Activated CD4-positive, alpha-beta T cell treated with anti-CD3 and anti-CD28 coated beads, Interleukin-2, amount 50 U/mL, for 16 hours (primary cell): ENCODE measurements at regions not wholly inside any gene's neighbourhood (a gene's known extent, or its start where the extent isn't known, plus 50 kb on each side); places are given as distances from the start of the nearest gene placed in this dataset.
A peak's percentile ranks its signal among the peaks of the same experiment; 100 is the strongest.
"Not testable (repeated sequence)": the region's sequence is repeated elsewhere in the genome, so short reads cannot be mapped to it uniquely, and the experiment has no call there.

Experiments used
- DNase-seq: peaks from one replicate; pipeline ENCODE4 v3.0.0-alpha.2; 2020

DNA sequence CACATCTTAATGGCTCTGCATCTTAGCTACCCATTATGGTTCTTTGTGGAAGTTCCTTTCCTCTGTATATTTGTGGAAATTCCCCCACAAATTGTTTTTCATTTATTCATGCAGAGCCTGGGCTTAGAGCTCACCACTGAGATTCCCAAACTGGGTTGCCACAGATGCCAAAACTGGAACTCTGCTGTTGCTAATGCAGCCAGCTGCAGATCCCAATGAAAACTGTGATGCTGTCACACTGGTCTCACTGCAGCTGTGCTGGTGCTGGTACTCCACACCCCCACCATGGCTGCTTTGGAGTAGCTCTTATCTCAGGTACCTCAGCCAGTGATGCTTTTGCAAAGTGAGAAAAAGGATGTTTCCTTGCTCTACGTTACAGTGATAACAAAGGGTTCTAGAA is 87.7 kb downstream of the DCK start:
- no peak for DNase-seq

DNA sequence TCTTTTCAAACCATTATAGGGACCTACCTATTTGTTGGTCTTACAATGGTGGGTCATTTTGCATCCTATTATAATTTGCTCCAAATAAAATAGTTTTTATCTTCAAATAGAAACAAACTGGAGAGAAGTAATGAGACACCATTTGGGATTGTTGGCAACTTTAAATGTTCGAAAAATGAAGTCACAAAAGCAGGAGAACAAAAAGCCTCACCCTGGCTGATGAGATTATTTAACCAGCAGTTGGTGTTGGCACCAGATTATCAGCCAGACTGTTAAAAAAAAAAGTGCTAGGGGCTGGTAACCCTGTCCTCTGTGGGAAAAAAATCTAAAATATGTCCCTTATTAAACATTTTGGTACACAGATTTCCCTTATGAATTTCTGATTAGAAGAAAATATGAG is 100.3 kb downstream of the DCK start:
- DNase-seq: no peak

DNA sequence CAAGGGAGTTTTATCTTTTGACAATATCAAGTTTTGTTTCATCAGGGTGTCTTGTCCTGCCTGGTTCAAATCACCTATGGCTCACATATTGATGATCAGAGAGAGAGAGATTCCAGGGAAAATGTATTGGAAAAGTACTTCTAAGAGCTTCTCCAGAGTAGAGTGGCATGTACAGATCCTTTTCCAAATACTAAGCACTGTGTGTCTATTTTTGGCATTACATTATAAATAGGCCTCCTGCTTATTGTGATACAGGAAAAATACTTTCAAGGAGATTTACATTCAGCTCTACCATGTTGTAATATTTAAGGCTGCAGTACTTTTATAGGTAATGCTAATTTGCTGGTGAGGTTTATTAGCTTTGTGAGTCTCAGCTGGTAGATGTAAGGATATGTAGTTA is 100.8 kb downstream of the DCK start:
- no peak for DNase-seq

DNA sequence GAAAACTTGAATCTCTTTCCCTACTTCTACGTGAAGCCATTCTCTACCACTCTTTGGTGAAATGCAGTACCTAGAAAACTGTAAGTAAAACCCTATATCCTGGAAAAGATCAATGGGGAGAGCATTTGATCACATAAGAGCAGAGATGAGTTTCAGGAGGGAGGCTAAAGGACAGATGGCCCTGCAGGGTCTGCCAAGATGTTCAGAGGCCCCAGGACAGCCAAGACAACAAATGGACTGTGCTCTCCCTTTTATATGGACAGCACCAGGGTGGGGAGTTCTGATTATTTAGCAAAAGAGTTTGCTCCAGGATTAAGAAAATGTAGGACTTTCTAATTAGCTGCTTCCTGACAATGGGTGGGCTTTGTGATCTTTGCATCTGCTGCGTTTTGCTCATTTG is 101.7 kb downstream of the DCK start:
- no peak for DNase-seq

DNA sequence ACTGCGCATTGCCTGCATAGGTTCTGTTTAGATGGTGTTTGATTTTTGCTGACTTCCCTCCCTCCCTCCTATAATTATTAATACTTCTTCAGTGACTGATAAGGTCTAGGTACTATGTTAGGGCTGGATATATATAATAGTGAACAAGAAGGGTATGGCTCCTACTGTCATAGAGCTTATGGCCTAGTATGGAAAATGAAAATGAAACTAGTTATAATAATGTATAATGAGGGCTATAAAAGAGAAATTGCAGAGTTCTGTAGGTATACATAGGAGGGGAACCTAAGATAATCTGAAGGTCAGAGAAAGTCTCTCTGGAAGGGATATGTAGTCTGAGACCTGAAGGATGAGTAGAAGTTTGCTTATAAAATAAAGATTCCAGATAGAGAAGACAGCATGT is 102.1 kb downstream of the DCK start:
- DNase-seq: no peak

DNA sequence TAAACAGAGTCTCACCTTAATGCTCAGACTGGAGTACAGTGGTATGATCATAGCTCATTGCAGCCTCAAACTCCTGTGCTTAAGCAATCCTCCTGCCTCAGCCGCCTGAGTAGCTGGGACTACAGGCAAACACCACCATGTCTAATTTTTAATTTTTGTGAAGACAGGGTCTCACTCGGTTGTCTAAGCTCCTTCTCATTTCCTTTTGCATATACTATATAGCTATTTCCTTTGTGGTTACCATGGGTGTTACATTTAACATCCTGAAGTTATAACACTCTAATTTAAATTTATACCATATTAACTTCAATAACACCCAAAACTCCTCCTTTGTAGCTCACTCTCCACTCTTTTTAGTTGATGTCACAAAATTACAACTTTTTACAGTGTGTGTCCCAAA is 114.3 kb downstream of the DCK start:
- no peak for DNase-seq

DNA sequence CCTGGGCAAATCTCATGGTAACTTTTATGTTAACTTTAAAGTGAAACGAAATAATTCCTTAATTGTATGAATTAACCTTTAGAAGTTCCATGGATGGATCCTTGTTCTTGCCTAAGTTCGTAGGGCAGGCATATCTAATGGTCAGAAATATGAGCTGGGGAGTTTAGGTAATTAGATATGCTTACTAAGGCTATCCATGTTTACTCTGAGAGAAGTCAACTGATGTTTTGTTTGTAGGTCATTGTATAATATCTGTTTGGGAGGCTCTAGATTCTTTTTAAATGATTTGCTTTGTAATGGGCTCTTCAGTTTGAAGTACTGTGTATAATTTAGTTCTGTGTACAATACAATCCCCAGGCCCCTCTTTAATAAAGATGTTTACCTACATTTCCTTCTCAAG is 117.0 kb downstream of the DCK start:
- no peak for DNase-seq

DNA sequence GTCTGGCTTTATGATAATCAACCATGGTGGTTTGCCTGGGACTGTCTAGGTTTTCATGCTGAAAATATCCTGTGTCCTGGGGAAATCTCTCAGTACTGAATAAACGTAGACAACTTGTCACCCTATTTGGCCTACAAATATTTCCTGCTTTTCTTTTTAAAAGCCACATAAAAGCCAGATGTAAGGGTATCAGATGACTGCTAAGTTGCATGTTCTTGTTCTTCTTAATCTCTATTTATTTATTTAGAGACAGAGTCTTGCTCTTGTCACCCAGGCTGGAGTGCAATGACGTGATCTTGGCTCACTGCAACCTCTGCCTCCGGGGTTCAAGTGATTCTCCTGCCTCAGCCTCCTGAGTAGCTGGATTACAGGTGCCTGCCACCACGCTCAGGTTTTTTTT is 117.7 kb downstream of the DCK start:
- DNase-seq: not testable (repeated sequence)

DNA sequence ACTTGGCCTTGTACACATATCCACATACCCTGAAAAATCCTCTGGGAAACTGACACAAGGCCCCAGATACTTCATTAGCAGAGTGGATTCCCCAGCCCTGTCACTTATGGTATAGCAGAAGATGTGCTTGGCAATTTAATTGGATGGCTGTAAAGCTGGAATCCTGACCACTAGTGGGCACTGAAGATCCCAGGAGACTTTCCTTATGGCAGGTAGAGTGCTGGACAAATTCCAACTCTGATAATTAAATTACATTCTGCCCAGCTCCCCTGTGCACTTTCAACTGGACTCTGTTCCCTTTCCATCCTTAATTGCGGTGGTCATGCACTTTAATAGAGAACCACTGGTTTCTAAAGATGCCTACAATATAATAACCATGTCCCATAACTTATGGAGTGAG is 119.8 kb downstream of the DCK start:
- no peak for DNase-seq

DNA sequence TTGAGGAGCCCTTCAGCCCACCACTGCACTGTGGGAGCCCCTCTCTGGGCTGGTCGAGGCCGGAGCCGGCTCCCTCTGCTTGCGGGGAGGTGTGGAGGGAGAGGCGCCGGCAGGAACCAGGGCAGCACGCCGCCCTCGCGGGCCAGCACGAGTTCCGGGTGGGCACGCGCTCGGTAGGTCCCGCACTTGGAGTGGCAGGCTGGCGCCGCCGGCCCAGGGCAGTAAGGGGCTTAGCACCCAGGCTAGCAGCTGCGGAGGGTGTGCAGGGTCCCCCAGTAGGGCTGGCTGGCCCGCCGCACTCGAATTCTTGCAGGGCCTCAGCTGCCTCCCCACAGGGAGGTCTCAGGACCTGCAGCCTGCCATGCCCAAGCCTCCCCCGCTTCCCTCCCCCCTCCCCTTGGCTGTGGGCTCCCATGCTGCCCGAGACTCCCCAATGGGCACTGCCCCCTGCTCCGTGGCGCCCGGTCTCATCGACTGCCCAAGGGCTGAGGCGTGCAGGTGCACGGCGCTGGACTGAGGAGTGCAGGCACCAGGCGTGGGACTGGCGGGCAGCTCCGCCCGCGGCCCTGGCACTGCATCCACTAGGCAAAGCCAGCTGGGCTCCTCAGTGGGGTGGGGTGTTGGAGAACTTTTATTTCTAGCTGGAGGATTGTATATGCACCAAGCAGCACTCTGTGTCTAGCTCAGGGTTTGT is 127.5 kb downstream of the DCK start:
- DNase-seq: no peak

DNA sequence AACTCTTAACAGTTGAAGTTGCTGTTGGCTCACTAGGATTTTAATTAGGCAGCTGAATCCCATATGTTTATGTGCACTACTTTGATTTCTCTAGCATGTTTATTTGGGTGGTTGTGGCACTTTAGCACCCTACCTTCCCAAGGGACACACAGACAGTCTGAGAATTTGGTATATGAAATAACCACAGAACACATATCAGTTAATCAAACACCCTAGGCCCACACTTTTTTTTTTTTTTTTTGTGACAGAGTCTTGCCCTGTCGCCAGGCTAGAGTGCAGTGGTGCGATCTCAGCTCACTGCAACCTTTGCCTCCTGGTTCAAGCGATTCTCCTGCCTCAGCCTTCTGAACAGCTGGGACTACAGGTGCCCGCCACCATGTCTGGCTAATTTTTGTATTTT is 130.5 kb downstream of the DCK start:
- DNase-seq: no peak

DNA sequence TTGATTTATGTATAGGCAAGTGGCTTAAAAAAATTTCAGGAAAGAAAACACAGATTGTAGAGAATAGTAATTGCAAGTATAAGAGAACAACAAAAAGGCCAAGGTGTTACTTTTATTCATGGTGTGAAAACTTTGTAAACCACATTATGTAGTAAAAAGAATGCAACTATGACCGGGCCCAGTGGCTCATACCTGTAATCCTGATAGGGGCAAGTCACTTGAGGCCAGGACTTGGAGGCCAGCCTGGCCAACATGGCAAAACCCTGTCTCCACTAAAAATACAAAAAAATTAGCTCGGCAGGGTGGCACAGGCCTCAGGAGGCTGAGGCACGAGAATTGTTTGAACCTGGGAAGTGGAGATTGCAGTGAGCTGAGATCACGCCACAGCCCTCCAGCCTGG is 131.7 kb downstream of the DCK start:
- DNase-seq: no peak

DNA sequence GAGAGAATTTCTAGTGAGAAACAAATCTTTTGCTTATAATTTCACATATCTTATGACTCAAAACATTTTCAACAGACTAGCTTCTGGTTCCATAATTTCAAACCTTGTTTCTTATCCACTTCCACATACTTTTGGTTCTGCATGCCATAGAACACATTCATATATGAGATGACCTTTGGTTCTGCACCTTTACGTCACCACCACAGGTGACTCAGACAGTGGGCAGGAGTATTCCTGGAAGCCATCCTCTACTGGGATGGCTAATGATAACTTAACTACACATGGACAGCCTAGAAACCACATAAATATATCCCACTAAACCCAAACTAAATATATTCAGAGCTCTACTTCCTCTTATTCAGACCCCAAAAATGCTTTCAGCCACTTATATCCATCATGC is 133.3 kb downstream of the DCK start:
- DNase-seq: no peak

DNA sequence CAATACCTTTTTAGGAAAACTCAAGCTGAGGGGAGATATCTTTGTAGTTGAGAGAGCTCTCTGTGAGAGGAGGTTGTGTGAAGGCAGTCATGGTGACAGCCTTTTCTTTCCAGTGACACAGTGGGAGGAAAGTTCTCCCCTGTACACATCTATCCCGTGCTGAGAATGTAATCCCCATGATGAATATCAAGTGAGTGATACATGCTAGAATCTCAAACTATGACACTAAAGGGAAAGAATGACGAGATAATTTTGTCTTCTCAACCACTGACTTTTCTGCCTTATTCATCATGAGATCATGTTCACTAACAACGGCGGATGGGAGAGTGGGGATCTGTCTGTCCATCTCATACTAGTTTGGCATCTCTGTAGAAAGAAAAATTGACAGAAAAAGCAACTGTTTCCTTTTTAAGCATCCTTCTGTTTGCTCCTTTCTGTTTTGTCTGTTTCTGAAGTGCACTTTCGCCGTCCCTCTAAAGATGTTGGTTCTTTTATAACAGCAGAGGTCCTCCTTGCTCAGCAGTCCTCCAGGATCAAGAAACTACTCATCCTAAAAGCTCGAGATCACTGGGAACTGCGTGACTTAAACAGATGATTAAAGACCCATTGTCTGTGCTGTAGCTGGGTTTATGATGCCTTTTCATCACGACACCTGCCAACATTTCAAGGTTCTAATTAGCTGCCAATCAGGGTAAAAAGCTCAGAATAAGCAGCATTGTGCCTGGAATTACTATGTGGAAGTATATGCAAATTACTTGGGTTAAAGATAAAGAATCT is 137.6 kb downstream of the DCK start:
- DNase-seq: no peak

DNA sequence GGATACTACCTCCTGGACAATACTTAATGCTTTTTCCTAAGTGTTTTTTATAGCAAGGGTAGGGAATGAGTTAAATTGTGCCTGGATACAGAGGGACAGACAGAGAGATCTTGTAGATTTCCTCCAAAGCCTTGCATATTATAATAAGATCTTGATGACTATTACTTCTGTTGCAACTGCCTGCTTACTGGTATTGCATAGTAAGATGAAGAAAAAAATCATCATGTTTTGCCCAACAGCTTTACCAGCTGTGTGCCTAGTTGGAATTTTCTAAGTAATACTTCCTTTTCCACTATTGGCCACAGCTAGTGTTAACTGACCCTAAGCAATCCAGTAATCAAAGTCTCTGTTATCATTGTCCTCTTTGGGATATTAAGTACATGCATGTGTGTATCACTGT is 139.0 kb downstream of the DCK start:
- no peak for DNase-seq

DNA sequence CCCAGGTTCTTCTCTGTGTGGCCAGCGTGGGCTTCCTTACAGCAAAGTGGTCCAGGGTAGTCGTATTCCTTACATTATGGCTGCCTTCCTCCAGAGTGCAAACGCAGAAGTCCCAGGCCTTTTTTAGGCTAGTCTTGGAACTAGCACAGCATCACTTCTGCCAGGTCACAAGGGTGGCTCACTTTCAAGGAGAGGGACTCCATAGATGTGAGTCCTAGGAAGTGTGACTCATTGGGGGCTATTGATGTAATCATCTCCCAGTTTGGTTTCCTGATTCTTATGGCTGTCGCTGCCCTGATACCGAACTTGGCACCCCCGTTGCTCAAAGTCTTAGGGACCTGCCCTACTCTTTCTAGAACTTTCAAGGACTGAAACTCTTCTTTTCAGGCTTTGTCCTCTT is 140.0 kb downstream of the DCK start:
- DNase-seq: no peak

DNA sequence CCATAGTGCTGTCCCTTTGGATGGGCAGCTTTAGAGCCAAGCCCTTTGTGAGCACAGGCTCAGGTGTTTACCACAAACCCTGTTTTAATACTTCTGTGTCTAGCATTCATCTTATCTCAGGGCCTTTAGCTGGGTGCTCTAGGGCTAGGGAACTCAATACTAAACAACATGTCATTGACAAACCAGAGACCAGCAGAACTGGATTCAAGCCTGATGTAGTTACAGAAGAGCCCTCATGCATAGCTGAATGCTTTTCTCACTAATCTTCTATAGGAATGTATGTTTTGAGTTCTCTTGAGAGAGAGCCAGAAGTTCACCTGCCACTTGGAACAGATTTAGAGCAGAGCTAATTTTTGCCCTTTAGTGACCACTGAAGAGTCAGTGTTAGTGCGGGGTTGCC is 142.6 kb downstream of the DCK start:
- no peak for DNase-seq

DNA sequence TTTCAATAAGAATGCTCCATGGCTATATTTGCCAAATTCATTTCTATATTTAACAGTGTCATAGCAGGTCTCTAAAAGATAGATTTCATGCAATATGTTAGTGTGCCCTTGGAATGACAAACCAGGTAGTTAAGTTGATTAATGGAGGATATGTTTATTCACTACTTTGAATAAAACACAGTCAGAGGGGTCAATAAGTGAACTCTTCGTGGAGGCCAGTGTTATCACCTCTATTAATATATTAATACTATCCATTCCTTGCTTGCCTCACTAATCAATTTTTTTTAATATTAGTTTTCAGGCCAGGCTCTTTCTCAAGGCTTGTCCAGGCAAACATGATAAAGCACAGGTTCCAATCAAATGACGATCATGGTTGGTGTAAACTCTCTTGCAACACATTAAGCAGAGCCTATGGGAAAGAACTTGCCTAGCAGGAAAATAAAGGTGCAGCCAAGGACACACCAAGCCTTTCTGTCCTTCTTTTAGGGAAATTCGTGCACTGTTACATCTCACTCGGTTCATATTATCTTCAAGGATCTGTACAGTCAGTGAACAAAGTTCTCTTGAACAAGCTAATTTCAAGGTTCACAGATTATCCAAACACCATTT is 144.7 kb downstream of the DCK start:
- DNase-seq: no peak

DNA sequence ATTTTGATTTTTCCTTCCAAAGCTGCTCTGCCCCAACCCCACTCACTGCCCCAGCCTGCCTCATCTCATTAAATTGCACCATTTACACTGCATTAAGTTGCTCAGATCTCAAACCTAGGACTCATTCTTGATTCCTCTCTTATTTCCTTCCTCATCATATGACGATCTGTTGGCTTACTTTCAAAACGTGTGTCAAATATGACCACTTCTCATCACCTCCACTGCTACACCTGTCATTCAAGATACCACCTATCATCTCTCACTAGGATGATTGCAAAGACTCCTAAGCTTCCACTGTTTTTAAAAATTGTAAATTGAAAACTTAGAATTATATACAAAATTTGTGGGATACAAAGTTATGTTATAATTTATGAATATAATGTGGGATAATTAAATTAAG is 147.1 kb downstream of the DCK start:
- DNase-seq: no peak

DNA sequence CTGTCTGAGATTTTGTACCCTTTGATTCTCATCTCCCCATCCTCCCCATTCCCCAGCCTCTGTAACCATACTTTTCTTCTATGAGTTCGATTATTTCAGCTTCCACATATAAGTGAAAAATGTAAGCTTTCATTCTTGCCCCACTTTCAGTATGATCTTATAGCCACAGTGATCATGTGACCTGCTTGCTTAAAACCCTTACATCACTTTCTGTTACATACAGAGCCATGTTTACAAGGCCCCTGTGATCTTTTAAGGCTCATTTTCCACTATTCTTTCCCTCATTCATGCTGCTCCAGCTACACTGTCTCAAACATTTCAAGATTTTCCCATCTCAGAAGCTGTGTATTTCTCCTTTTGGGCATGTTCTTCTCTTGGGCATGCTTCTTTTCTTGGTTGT is 147.7 kb downstream of the DCK start:
- DNase-seq: peak; percentile 8

DNA sequence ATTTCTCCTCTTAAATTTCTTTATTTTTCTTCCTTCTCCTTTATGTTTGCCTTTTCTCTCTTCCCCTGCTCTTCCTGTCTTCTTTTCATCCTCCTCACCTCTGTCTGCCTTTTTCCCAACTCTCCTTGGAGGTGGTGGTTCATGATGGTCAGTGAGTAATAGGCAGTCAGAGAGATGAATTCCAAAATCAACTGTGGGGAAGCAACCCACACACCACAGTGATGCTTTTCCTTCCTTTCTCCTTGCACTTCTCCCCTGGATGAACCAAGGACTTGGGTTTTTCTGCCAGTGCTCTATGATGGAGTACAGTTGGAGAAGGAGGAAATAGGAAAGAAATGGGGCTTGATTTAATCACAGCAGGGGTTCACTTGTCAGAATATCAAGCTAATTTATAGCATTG is 153.8 kb downstream of the DCK start:
- no peak for DNase-seq

DNA sequence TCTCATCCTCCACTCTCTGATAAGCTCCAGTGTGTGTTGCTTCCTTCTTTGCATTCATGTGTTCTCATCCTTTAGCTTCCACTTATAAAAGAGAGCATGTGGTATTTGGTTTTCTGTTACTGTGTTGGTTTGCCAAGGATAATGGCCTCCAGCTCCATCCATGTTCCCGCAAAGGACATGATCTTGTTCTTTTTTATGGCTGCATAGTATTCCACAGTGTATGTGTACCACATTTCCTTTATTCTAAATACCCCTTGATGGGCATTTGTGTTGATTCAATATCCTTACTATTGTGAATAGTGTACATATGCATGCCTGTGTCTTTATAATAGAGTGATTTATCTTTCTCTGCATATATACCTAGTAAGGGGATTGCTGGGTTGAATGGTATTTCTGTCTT is 155.1 kb downstream of the DCK start:
- no peak for DNase-seq

DNA sequence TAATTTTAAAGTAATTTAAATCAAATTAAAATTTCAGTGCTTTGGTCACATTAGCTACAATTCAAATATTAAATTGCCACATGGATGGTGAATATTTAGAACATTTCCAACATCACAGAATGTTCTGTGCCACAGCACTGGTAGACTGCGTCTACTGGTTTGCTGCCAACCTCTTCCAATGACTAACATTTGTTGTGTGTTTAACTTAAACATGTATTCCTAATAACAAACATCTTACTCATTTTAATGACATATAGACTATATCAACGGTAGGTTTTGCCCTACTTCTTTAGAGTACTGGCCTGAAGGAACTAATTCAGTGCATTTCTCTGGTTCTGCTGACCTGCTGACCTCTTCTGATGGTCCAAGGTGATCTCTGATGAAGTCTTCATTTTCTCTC is 157.6 kb downstream of the DCK start:
- DNase-seq: no peak

DNA sequence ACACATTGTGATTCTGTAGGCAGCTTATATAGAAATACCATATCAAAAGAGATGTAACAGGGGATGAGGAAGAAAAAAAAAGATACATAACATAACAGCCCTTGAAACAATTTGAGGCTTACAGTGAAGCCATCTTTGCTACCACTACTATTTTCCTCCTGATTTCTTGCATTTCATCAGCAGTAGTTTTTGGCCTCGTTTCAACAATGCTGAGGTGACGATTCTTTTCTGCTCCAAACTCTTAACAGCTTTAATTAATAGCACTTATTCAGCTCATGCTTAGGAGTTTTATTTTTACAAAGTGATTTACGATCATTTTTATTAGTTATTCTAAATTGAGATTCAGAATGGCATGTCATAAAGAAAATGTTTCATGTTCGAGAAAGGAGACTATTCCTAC is 163.2 kb downstream of the DCK start:
- DNase-seq: no peak

DNA sequence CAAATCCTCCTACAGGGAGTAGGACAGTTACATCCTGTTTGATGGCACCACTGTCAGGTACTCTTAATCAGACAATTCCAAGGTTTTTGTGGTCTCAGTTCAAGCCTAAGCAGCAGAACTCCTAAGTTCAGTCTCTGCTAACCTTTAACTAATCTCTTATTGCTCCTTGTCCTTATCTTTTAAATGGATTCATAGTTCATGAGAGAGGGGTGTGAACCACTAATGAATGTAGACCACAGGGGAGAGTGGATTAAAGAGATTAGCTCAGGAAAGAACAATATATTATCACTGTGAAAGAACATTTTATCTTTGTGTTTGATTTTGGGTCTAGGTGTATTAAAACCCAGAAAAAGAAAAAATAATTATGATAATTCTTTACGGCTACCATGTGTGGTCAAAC is 168.9 kb downstream of the DCK start:
- no peak for DNase-seq
